ENCODE measurements at regions not wholly inside any gene's neighbourhood (a gene's known extent, or its start where the extent isn't known, plus 50 kb on each side); places are given as distances from the start of the nearest gene placed in this dataset.

DNA sequence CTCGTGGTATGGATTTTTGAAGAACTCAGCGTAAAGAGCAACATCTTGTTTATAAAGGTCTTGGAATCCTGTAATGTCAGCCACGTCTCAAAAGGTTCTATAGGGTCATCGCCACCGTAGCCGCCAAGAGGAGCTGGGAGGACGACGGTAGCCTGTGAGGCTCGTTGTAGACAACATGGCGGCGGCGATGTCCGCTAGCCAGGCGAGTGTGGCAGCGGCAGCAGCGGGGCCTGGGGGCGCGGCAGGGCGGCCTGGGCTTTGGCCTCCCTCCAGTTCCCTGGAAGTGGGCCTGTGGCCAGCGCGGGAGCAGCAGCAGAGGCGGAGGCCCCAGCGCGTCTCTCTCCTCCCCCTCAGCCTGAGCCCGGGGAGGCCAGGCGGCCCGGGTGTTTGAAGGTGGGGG, 143.5 kb upstream of the PBDC1 start (continued):
- TF ChIP-seq ZNF146 (tag by site-specific recombination; IDR thresholded peaks at IDR 0.05) = no peak

DNA sequence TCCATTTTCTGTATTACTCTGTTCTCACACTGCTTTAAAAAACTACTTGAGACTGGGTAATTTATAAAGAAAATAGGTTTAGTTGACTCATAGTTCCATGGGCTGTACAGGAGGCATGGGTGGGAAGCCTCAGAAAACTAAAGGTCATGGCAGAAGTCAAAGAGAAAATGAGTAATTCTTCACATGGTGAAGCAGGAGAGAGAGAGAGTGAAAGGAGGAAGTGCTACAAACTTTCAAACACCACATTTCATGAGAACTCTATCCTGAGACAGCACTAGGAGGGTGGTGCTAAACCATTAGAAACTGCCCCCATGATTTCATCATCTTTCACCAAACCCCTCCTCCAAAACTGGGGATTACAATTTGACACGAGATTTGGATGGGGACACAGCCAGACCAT, 108.0 kb upstream of the PBDC1 start:
- ChIA-PET CTCF (no interaction called here), POLR2A (no interaction called here)
- no peaks in the 10 kb centered on the region for H3K36me3 ChIP-seq (ENCODE audit: control insufficient read depth in 2 of 2, insufficient read depth in 1 of 2, low read length in 2 of 2)
- TF ChIP-seq, protein P1, sequence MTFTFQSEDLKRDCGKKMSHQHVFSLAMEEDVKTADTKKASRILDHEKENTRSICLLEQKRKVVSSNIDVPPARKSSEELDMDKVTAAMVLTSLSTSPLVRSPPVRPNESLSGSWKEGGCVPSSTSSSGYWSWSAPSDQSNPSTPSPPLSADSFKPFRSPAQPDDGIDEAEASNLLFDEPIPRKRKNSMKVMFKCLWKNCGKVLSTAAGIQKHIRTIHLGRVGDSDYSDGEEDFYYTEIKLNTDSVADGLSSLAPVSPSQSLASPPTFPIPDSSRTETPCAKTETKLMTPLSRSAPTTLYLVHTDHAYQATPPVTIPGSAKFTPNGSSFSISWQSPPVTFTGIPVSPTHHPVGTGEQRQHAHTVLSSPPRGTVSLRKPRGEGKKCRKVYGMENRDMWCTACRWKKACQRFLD (tag by site-specific recombination; IDR thresholded peaks at IDR 0.05) = no peak
- TF ChIP-seq, protein P2, sequence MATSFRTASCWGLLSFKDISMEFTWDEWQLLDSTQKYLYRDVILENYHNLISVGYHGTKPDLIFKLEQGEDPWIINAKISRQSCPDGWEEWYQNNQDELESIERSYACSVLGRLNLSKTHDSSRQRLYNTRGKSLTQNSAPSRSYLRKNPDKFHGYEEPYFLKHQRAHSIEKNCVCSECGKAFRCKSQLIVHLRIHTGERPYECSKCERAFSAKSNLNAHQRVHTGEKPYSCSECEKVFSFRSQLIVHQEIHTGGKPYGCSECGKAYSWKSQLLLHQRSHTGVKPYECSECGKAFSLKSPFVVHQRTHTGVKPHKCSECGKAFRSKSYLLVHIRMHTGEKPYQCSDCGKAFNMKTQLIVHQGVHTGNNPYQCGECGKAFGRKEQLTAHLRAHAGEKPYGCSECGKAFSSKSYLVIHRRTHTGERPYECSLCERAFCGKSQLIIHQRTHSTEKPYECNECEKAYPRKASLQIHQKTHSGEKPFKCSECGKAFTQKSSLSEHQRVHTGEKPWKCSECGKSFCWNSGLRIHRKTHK (tag by site-specific recombination; IDR thresholded peaks at IDR 0.05) = no peak
- TF ChIP-seq, protein P3, sequence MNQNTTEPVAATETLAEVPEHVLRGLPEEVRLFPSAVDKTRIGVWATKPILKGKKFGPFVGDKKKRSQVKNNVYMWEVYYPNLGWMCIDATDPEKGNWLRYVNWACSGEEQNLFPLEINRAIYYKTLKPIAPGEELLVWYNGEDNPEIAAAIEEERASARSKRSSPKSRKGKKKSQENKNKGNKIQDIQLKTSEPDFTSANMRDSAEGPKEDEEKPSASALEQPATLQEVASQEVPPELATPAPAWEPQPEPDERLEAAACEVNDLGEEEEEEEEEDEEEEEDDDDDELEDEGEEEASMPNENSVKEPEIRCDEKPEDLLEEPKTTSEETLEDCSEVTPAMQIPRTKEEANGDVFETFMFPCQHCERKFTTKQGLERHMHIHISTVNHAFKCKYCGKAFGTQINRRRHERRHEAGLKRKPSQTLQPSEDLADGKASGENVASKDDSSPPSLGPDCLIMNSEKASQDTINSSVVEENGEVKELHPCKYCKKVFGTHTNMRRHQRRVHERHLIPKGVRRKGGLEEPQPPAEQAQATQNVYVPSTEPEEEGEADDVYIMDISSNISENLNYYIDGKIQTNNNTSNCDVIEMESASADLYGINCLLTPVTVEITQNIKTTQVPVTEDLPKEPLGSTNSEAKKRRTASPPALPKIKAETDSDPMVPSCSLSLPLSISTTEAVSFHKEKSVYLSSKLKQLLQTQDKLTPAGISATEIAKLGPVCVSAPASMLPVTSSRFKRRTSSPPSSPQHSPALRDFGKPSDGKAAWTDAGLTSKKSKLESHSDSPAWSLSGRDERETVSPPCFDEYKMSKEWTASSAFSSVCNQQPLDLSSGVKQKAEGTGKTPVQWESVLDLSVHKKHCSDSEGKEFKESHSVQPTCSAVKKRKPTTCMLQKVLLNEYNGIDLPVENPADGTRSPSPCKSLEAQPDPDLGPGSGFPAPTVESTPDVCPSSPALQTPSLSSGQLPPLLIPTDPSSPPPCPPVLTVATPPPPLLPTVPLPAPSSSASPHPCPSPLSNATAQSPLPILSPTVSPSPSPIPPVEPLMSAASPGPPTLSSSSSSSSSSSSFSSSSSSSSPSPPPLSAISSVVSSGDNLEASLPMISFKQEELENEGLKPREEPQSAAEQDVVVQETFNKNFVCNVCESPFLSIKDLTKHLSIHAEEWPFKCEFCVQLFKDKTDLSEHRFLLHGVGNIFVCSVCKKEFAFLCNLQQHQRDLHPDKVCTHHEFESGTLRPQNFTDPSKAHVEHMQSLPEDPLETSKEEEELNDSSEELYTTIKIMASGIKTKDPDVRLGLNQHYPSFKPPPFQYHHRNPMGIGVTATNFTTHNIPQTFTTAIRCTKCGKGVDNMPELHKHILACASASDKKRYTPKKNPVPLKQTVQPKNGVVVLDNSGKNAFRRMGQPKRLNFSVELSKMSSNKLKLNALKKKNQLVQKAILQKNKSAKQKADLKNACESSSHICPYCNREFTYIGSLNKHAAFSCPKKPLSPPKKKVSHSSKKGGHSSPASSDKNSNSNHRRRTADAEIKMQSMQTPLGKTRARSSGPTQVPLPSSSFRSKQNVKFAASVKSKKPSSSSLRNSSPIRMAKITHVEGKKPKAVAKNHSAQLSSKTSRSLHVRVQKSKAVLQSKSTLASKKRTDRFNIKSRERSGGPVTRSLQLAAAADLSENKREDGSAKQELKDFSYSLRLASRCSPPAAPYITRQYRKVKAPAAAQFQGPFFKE (tag by site-specific recombination; IDR thresholded peaks at IDR 0.05; ENCODE audit: borderline replicate concordance) = no peak
- TF ChIP-seq ZEB2 (tag by site-specific recombination; IDR thresholded peaks at IDR 0.05) = no peak
- no peak for TF ChIP-seq ZNF311 (tag by site-specific recombination; IDR thresholded peaks at IDR 0.05; ENCODE audit: borderline replicate concordance)
- no peak for TF ChIP-seq ZNF221 (tag by site-specific recombination; IDR thresholded peaks at IDR 0.05; ENCODE audit: borderline replicate concordance)
- TF ChIP-seq ZNF626 (tag by site-specific recombination; IDR thresholded peaks at IDR 0.05) = no peak
- TF ChIP-seq ZNF433 (tag by site-specific recombination; IDR thresholded peaks at IDR 0.05; ENCODE audit: low read depth) = no peak
- no peak for TF ChIP-seq ZNF785 (tag by site-specific recombination; IDR thresholded peaks at IDR 0.05)
- TF ChIP-seq, protein P4, sequence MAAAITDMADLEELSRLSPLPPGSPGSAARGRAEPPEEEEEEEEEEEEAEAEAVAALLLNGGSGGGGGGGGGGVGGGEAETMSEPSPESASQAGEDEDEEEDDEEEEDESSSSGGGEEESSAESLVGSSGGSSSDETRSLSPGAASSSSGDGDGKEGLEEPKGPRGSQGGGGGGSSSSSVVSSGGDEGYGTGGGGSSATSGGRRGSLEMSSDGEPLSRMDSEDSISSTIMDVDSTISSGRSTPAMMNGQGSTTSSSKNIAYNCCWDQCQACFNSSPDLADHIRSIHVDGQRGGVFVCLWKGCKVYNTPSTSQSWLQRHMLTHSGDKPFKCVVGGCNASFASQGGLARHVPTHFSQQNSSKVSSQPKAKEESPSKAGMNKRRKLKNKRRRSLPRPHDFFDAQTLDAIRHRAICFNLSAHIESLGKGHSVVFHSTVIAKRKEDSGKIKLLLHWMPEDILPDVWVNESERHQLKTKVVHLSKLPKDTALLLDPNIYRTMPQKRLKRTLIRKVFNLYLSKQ (tag by site-specific recombination; IDR thresholded peaks at IDR 0.05; ENCODE audit: borderline replicate concordance) = no peak
- no peak for TF ChIP-seq ZNF521 (tag by site-specific recombination; IDR thresholded peaks at IDR 0.05)
- peaks cover 3% of the 10 kb centered on the region; the same call in 1 of the 2 replicates for H3K9me3 ChIP-seq (ENCODE audit: control insufficient read depth, insufficient read depth, low read depth, low read length)
- no peak overlapping the region for H3K27ac ChIP-seq (ENCODE audit: extremely low read depth, low read depth, low read length)
- no peaks in the 10 kb centered on the region for H3K4me1 ChIP-seq (ENCODE audit: control insufficient read depth, insufficient read depth, low read length)
- H3K4me3 ChIP-seq (ENCODE audit: low read depth, low read length) = no peak overlapping the region

DNA sequence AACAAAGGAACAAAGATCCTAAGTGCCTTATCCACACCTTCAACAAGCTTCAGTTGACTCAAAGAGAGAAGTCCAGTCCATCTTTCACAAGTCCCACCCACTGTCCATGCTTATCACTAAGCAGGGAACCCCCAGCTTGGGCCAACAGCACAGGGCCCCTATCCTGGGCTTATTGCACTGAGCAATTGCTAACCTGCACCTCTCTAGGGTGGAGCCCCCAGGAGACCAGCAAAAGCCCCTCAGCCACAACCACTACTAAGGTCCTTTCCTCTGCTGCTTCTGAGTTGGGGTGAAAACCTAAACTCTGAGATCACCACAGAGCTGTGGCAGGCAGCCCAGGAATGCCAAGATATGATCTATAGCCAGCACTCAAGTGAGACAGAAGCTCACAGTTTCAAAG, 96.7 kb upstream of the PBDC1 start:
- H3K27ac ChIP-seq (ENCODE audit: extremely low read depth, low read depth, low read length) = no peak overlapping the region
- ChIA-PET CTCF (no interaction called here), POLR2A (no interaction called here)
- TF ChIP-seq ZNF585B (tag by site-specific recombination; IDR thresholded peaks at IDR 0.05) = no peak
- TF ChIP-seq, protein P5, sequence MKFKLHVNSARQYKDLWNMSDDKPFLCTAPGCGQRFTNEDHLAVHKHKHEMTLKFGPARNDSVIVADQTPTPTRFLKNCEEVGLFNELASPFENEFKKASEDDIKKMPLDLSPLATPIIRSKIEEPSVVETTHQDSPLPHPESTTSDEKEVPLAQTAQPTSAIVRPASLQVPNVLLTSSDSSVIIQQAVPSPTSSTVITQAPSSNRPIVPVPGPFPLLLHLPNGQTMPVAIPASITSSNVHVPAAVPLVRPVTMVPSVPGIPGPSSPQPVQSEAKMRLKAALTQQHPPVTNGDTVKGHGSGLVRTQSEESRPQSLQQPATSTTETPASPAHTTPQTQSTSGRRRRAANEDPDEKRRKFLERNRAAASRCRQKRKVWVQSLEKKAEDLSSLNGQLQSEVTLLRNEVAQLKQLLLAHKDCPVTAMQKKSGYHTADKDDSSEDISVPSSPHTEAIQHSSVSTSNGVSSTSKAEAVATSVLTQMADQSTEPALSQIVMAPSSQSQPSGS (tag by site-specific recombination; IDR thresholded peaks at IDR 0.05; ENCODE audit: low read depth) = no peak
- no peaks in the 10 kb centered on the region for H3K4me1 ChIP-seq (ENCODE audit: control insufficient read depth, insufficient read depth, low read length)
- no peak overlapping the region for H3K4me3 ChIP-seq (ENCODE audit: low read depth, low read length)
- no peaks in the 10 kb centered on the region; the same call in none of the 2 replicates for H3K9me3 ChIP-seq (ENCODE audit: control insufficient read depth, insufficient read depth, low read depth, low read length)
- H3K36me3 ChIP-seq (ENCODE audit: control insufficient read depth in 2 of 2, insufficient read depth in 1 of 2, low read length in 2 of 2) = no peaks in the 10 kb centered on the region
